CD14-positive monocyte (primary cell): ENCODE measurements at regions not wholly inside any gene's neighbourhood (a gene's known extent, or its start where the extent isn't known, plus 50 kb on each side); places are given as distances from the start of the nearest gene placed in this dataset.

Experiments used
- DNase-seq, 3 donors: peaks; one replicate each; pipeline ENCODE4 v3.0.0-alpha.2; 2011 to 2022
- H2AFZ ChIP-seq: 2 replicates; pipeline ENCODE4 v1.6.0; 2012; ENCODE audit warnings: mild to moderate bottlenecking, low read depth, low read length, inconsistent platforms; ENCODE audit not compliant: insufficient read depth, poor library complexity, severe bottlenecking
- H3K27ac ChIP-seq, 2 donors: 1 replicate in 1 of 2; 2 replicates in 1 of 2; pipeline ENCODE4 v1.5.1; 2012 to 2013; ENCODE audit warnings: low read length in 2 of 2, control low read depth in 1 of 2, inconsistent platforms in 1 of 2, low read depth in 1 of 2, mild to moderate bottlenecking in 1 of 2
- H3K27me3 ChIP-seq, 2 donors: one replicate each; pipeline versions ENCODE4 v1.6.0 to v1.6.1; 2011 to 2013; ENCODE audit warnings: low read length in 2 of 2; ENCODE audit not compliant: control insufficient read depth in 2 of 2, insufficient read depth in 2 of 2
- H3K36me3 ChIP-seq, 2 donors: replicated peaks in 1 of 2; 1 replicate in 1 of 2; 2 replicates in 1 of 2; pipeline versions ENCODE4 v1.5.1 to v1.6.1; 2012 to 2013; ENCODE audit warnings: low read length in 2 of 2, control low read depth in 1 of 2, inconsistent platforms in 1 of 2, mild to moderate bottlenecking in 1 of 2; ENCODE audit not compliant: insufficient read depth in 2 of 2, control insufficient read depth in 1 of 2
- H3K4me1 ChIP-seq, 2 donors: 1 replicate in 1 of 2; 2 replicates in 1 of 2; pipeline versions ENCODE4 v1.5.1 to v1.6.1; 2012 to 2013; ENCODE audit warnings: low read length in 2 of 2, control low read depth in 1 of 2, inconsistent platforms in 1 of 2, mild to moderate bottlenecking in 1 of 2, moderate library complexity in 1 of 2; ENCODE audit not compliant: insufficient read depth in 2 of 2, control insufficient read depth in 1 of 2
- H3K4me2 ChIP-seq: replicated peaks from 2 replicates; pipeline ENCODE3; 2012; ENCODE audit warnings: low read length, moderate library complexity, mild to moderate bottlenecking; ENCODE audit not compliant: poor library complexity, severe bottlenecking; ENCODE audit errors: extremely low read depth
- H3K4me3 ChIP-seq, 3 experiments: fragments of 200-600 bp in 1 of 3; sonication (generic) in 1 of 3; replicated peaks in 1 of 3; 1 replicate in 2 of 3; 2 replicates in 1 of 3; pipeline ENCODE4 v1.5.1; 2011 to 2013; ENCODE audit warnings: low read length in 3 of 3, mild to moderate bottlenecking in 3 of 3, control low read depth in 2 of 3, low read depth in 2 of 3, inconsistent platforms in 1 of 3, moderate library complexity in 1 of 3
- H3K79me2 ChIP-seq: 2 replicates; pipeline ENCODE4 v1.6.0; 2012; ENCODE audit warnings: mild to moderate bottlenecking, control low read depth, inconsistent platforms, low read length, moderate library complexity; ENCODE audit not compliant: insufficient read depth
- H3K9ac ChIP-seq: 2 replicates; pipeline ENCODE4 v1.6.0; 2017; ENCODE audit warnings: low read length, mild to moderate bottlenecking; ENCODE audit not compliant: insufficient read depth, poor library complexity, severe bottlenecking
- H3K9me3 ChIP-seq, 2 donors: replicated peaks in 1 of 2; 1 replicate in 1 of 2; 2 replicates in 1 of 2; pipeline versions ENCODE4 v1.5.1 to v1.6.1; 2012 to 2013; ENCODE audit warnings: low read length in 2 of 2, control low read depth in 1 of 2; ENCODE audit not compliant: control insufficient read depth in 1 of 2, insufficient read depth in 1 of 2
- H4K20me1 ChIP-seq: 2 replicates; pipeline ENCODE4 v1.6.0; 2012; ENCODE audit warnings: mild to moderate bottlenecking, low read length, control low read depth, moderate library complexity; ENCODE audit not compliant: insufficient read depth
- H3K27ac Mint-ChIP-seq, 7 donors: one replicate each; pipeline ENCODE4 v1.8.0; 2020; ENCODE audit warnings: mild to moderate bottlenecking in 7 of 7, mixed read lengths in 7 of 7, moderate library complexity in 6 of 7, inconsistent platforms in 2 of 7
- H3K27me3 Mint-ChIP-seq, 3 donors: one replicate each; pipeline ENCODE4 v1.8.0; 2021 to 2022; ENCODE audit warnings: low read depth in 3 of 3, mild to moderate bottlenecking in 3 of 3, mixed read lengths in 3 of 3, moderate library complexity in 3 of 3, inconsistent platforms in 1 of 3
- H3K36me3 Mint-ChIP-seq, 2 donors: one replicate each; pipeline ENCODE4 v1.8.0; 2020; ENCODE audit warnings: mixed read lengths in 2 of 2, inconsistent platforms in 1 of 2, mild to moderate bottlenecking in 1 of 2
- H3K4me1 Mint-ChIP-seq: one replicate; pipeline ENCODE4 v1.8.0; 2020; ENCODE audit warnings: mild to moderate bottlenecking, mixed read lengths
- H3K4me3 Mint-ChIP-seq, 2 donors: one replicate each; pipeline ENCODE4 v1.8.0; 2020; ENCODE audit warnings: mild to moderate bottlenecking in 2 of 2, mixed read lengths in 2 of 2, moderate library complexity in 1 of 2
- H3K9me3 Mint-ChIP-seq, 7 donors: one replicate each; pipeline ENCODE4 v1.8.0; 2020 to 2022; ENCODE audit warnings: mixed read lengths in 7 of 7, mild to moderate bottlenecking in 6 of 7, moderate library complexity in 6 of 7, inconsistent platforms in 2 of 7
- CTCF ChIP-seq: fragments of 200-600 bp; IDR thresholded peaks from one replicate; pipeline ENCODE4 v1.8.0; 2022; ENCODE audit warnings: antibody characterized with exemption, mild to moderate bottlenecking
- WGBS: methylation state at CpG from one replicate; pipeline ENCODE4 v1.1.5; 2013; ENCODE audit warnings: missing lambda C conversion rate; ENCODE audit not compliant: insufficient coverage; 5-methylcytosine and 5-hydroxymethylcytosine counted together
- intact Hi-C, 2 donors: fragments of 100-400 bp; cut with micrococcal nuclease; formaldehyde crosslinking; loops; one replicate each; pipeline versions ENCODE4 v1.15.0 to v1.15.1; 2023

GRCh38 chr4:10326075-10326474, 131.2 kb downstream of the ZNF518B start:
- no peak overlapping the region for H3K27ac ChIP-seq
- H3K9me3 Mint-ChIP-seq, result peaks cover 0 to 5% (median 1%) of the 10 kb centered on the region in 7 donors

GRCh38 chr4:10321931-10322330, 135.3 kb downstream of the ZNF518B start:
- Histone ChIP-seq H3K4me1 (no peaks in the 10 kb centered on the region), H4K20me1 (no peaks in the 10 kb centered on the region), H3K79me2 (no peaks in the 10 kb centered on the region), H3K4me2 (no peak overlapping the region), H3K27ac (no peak overlapping the region), H2AFZ (no peak overlapping the region), H3K27me3 (no peaks in the 10 kb centered on the region), H3K9ac (no peak overlapping the region), H3K36me3 (no peaks in the 10 kb centered on the region), H3K9me3 (no peaks in the 10 kb centered on the region), H3K4me3 (no peak overlapping the region)
- Mint-ChIP-seq H3K27ac (no peak overlapping the region), H3K4me1 (no peaks in the 10 kb centered on the region), H3K36me3 (no peaks in the 10 kb centered on the region), H3K4me3 (no peak overlapping the region), H3K9me3 (peaks cover 0 to 4% (median 1%) of the 10 kb centered on the region in 7 donors), H3K27me3 (peaks cover 0 to 4% (median 0%) of the 10 kb centered on the region in 3 donors)
- DNase-seq, result no peak
- WGBS, result no CpG with 5 or more reads among the region's 2 CpGs
- TF ChIP-seq CTCF, result no peak
- intact Hi-C loops, result no loop called here

More at GRCh38 chr4:10326075-10326474, 131.2 kb downstream of the ZNF518B start:
- H4K20me1 ChIP-seq, result no peaks in the 10 kb centered on the region
- H3K4me1 Mint-ChIP-seq, result no peaks in the 10 kb centered on the region
- H3K9ac ChIP-seq, result no peak overlapping the region
- no peaks in the 10 kb centered on the region for H3K79me2 ChIP-seq
- 100% methylated on average over 1 of the region's 5 CpGs for WGBS
- H3K27me3 ChIP-seq, result no peaks in the 10 kb centered on the region
- H3K36me3 ChIP-seq, result no peaks in the 10 kb centered on the region
- H3K4me2 ChIP-seq, result no peak overlapping the region
- intact Hi-C loops, result no loop called here
- H3K27me3 Mint-ChIP-seq, result peaks cover 0 to 3% (median 3%) of the 10 kb centered on the region in 3 donors
- no peak overlapping the region for H3K27ac Mint-ChIP-seq
- no peaks in the 10 kb centered on the region for H3K36me3 Mint-ChIP-seq
- H3K9me3 ChIP-seq, result no peaks in the 10 kb centered on the region
- no peak for TF ChIP-seq CTCF
- no peak overlapping the region for H2AFZ ChIP-seq
- no peak for DNase-seq
- no peak overlapping the region for H3K4me3 Mint-ChIP-seq
- H3K4me1 ChIP-seq, result no peaks in the 10 kb centered on the region
- no peak overlapping the region for H3K4me3 ChIP-seq
